AG04450 (cell line): ENCODE measurements at regions not wholly inside any gene's neighbourhood (a gene's known extent, or its start where the extent isn't known, plus 50 kb on each side); places are given as distances from the start of the nearest gene placed in this dataset.

Source experiments
- CTCF ChIA-PET: fragments of 300-600, 350-600 bp; formaldehyde crosslinking; extraction: SDS; loops from one replicate; lab custom pipeline; 2022; ENCODE audit warnings: antibody characterized with exemption, inconsistent platforms; lab: Charles Lee
- POLR2A ChIA-PET: fragments of 350-600 bp; formaldehyde crosslinking; extraction: SDS; loops from one replicate; lab custom pipeline; 2021; ENCODE audit warnings: antibody characterized with exemption, inconsistent platforms; lab: Yijun Ruan, JAX
- DNase-seq: peaks from one replicate; pipeline ENCODE4 v3.0.0-alpha.2; 2011; ENCODE audit warnings: low read depth, low spot score
- H3K27ac ChIP-seq: one replicate; pipeline ENCODE4 v1.5.1; 2012; ENCODE audit warnings: low read depth, low read length, control low read depth
- H3K27me3 ChIP-seq: one replicate; pipeline ENCODE4 v1.6.0; 2012; ENCODE audit warnings: low read length; ENCODE audit not compliant: control insufficient read depth, insufficient read depth
- H3K4me3 ChIP-seq: 2 replicates; pipeline ENCODE4 v1.5.1; 2011; ENCODE audit warnings: mild to moderate bottlenecking, low read depth, low read length, control low read depth
- H3K9me3 ChIP-seq: 2 replicates; pipeline ENCODE4 v1.5.1; 2012; ENCODE audit warnings: low read length; ENCODE audit not compliant: control insufficient read depth, insufficient read depth
- TF ChIP-seq, protein P1 (sequence below): IDR thresholded peaks from 2 replicates; pipeline ENCODE4 v1.5.1; 2011; ENCODE audit warnings: low read depth, low read length, control low read depth, inconsistent platforms

DNA sequence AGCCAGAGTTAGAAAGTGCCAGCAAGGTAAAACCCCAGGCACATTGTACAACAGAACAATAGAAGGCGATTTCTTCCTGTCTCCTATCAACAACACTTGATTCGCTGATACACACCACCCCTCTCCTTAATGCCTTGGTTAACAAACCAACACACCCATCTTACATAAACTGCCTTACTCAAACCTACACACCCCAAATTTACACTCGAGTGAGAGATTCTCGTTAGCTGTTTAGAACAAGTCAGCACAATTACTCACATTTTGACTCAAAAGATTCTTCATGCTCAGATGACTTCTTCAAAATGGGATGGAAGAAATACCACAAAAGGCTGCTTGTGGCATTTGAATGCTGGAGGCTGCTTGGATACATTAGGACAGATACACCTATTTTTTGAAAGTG, 80.0 kb upstream of the FOXQ1 start:
- DNase-seq, result no peak
- TF ChIP-seq, protein P1, sequence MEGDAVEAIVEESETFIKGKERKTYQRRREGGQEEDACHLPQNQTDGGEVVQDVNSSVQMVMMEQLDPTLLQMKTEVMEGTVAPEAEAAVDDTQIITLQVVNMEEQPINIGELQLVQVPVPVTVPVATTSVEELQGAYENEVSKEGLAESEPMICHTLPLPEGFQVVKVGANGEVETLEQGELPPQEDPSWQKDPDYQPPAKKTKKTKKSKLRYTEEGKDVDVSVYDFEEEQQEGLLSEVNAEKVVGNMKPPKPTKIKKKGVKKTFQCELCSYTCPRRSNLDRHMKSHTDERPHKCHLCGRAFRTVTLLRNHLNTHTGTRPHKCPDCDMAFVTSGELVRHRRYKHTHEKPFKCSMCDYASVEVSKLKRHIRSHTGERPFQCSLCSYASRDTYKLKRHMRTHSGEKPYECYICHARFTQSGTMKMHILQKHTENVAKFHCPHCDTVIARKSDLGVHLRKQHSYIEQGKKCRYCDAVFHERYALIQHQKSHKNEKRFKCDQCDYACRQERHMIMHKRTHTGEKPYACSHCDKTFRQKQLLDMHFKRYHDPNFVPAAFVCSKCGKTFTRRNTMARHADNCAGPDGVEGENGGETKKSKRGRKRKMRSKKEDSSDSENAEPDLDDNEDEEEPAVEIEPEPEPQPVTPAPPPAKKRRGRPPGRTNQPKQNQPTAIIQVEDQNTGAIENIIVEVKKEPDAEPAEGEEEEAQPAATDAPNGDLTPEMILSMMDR, result no peak
- ChIA-PET CTCF (no interaction called here), POLR2A (no interaction called here)
- Histone ChIP-seq H3K9me3 (no peaks in the 10 kb centered on the region), H3K27me3 (peaks cover 13% of the 10 kb centered on the region), H3K4me3 (no peak overlapping the region), H3K27ac (no peak overlapping the region)

DNA sequence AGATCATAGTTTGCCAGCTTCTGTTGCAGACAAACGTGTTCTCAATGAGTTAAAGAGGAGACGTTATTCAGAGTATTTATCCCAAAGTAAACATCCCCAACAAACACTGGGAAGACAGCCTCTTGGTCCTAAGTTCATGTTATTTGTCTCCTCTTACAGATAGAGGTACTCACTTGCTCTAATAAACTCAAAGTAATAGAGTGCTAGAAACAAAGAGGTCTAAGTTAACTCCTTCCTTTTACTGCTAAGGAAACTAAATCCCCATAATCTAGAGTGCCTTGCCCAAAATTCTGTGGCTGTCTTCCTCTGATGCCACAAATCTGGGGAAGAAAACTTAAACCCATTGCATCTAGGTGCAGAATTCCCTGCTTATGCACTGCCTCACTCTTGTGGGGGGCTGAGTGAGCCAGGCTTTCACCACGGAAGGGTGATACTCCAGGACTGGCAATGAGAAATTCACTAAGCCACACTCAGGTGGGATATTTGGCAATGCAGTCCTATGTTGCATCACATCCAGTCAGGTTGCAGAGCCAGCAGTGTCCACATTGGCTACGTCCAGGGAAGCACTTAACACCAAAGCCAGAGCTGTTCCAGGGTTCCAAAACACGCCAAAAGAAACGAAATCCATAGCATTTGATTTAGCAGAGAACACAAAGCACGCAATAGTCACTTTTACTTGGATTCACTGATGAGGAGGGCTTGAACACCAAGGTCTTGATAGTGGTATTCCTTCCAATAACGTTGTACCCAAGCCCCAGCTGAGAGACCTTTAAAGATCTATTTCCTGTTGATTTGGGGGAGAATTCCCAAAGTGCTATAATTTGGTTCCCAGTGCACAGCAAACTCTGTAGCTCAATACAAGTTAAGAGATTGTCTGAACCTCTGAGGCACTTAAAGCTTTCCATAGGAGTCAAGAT, 81.0 kb upstream of the FOXQ1 start:
- Histone ChIP-seq H3K27ac (no peak overlapping the region), H3K4me3 (no peak overlapping the region), H3K9me3 (no peaks in the 10 kb centered on the region; the same call in 1 of the 2 replicates), H3K27me3 (peaks cover 13% of the 10 kb centered on the region)
- ChIA-PET POLR2A (no interaction called here), CTCF (no interaction called here)
- TF ChIP-seq, protein P1, result no peak
- DNase-seq, result no peak

DNA sequence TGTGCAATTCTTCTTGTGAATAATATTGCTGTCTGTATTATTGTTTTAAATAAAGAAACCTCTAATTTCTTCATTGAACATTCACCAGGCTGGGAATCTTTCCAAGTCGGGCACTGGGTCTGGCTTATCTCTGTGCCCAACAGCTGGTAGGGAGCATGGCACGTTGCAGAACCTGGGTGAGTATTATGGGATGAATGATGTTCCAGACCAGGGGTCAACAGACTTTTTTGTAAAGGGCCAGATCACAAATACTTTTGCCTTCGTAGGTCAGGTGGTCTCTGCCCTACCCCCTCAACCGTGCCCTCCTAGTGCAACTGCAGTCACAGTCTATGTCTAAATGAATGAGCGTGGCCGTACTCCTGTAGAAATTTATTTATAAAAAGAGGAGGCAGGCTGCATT, 81.6 kb upstream of the FOXQ1 start:
- TF ChIP-seq, protein P1, result no peak
- Histone ChIP-seq H3K9me3 (no peaks in the 10 kb centered on the region; the same call in 1 of the 2 replicates), H3K4me3 (no peak overlapping the region), H3K27ac (no peak overlapping the region), H3K27me3 (peaks cover 13% of the 10 kb centered on the region)
- CTCF ChIA-PET, result no interaction called here
- DNase-seq, result no peak
- POLR2A ChIA-PET, result no interaction called here

DNA sequence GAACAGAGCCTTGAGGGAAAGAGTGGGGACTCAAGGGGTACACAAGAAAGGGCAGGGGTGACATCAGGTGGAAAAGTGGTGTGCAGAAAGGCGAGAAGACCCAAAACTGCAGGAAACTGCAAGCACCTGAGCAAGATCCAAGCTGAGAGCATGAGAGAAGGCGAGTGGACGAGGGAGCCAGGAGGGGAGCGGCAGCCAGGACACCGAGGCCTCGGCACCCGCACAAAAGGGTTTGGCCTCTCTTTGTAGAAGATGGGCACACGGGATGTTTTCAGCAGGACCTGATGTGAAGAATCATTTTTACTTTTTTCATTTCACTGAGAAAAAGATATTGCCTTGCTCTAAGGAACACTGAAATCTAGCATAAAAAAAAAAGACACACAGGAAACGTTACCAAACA, 82.1 kb upstream of the FOXQ1 start:
- TF ChIP-seq, protein P1, result no peak
- DNase-seq, result no peak
- peaks cover 13% of the 10 kb centered on the region for H3K27me3 ChIP-seq
- ChIA-PET CTCF (no interaction called here), POLR2A (no interaction called here)
- no peaks in the 10 kb centered on the region; the same call in 1 of the 2 replicates for H3K9me3 ChIP-seq
- H3K27ac ChIP-seq, result no peak overlapping the region
- no peak overlapping the region for H3K4me3 ChIP-seq

DNA sequence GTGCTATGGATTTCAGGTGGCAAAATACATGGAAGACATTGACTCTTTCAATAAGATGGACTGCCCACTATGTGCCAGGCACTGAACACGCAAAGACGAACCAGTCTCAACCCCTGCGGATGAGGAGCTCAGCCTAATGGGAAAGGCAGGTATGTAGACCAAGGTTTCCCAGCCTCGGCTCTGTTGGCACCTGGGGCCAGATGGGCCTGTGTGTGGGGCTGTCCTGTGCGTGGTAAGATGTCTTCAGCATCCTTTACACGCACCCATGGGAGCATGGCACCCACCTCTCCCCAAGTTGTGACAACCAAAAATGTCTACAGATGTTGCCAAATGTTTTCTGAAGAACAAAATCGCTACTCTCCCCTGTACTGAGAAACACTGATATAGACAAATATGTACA, 82.6 kb upstream of the FOXQ1 start:
- Histone ChIP-seq H3K9me3 (no peaks in the 10 kb centered on the region; the same call in 1 of the 2 replicates), H3K27ac (no peak overlapping the region), H3K4me3 (no peak overlapping the region), H3K27me3 (peaks cover 13% of the 10 kb centered on the region)
- POLR2A ChIA-PET, result no interaction called here
- CTCF ChIA-PET, result no interaction called here
- TF ChIP-seq, protein P1, result no peak
- DNase-seq, result no peak
